IMR-90 (cell line): ENCODE measurements at regions not wholly inside any gene's neighbourhood (a gene's known extent, or its start where the extent isn't known, plus 50 kb on each side); places are given as distances from the start of the nearest gene placed in this dataset.

ENCODE experiments used
- CHD1 ChIP-seq: IDR thresholded peaks from 2 replicates; pipeline ENCODE4 v1.6.1; 2012; ENCODE audit warnings: low read depth, low read length, improper control_type of control experiment
- CTCF ChIP-seq: conservative IDR thresholded peaks from 2 replicates; pipeline ENCODE4 v1.5.1; 2012; ENCODE audit warnings: mild to moderate bottlenecking, low read depth, low read length, improper control_type of control experiment
- POLR2A ChIP-seq: IDR thresholded peaks from 2 replicates; pipeline ENCODE4 v1.6.1; 2012; ENCODE audit warnings: mild to moderate bottlenecking, low read depth, low read length
- RFX5 ChIP-seq: IDR thresholded peaks from 2 replicates; pipeline ENCODE4 v1.8.0; 2012; ENCODE audit warnings: low read depth, mild to moderate bottlenecking, low read length, moderate library complexity

- no peak for TF ChIP-seq CHD1
- TF ChIP-seq CTCF = no peak
- no peak for TF ChIP-seq RFX5
- no peak for TF ChIP-seq POLR2A
Observed at GRCh38 chr11:115684135-115684534, 179.9 kb upstream of the CADM1 start.
